ENCODE measurements at regions not wholly inside any gene's neighbourhood (a gene's known extent, or its start where the extent isn't known, plus 50 kb on each side); places are given as distances from the start of the nearest gene placed in this dataset.

GRCh38 chr4:124804041-124804440 lies 91.5 kb upstream of the ANKRD50 start:
- ATAC-seq (no peak), DNase-seq (ENCODE audit: missing footprints) (no peak)
- intact Hi-C loops (cut with DNase I) = no loop called here

GRCh38 chr4:124803641-124804040 lies 91.1 kb upstream of the ANKRD50 start:
- intact Hi-C loops (cut with DNase I) = no loop called here
- no peak for DNase-seq (ENCODE audit: missing footprints)
- no peak for ATAC-seq

DNA sequence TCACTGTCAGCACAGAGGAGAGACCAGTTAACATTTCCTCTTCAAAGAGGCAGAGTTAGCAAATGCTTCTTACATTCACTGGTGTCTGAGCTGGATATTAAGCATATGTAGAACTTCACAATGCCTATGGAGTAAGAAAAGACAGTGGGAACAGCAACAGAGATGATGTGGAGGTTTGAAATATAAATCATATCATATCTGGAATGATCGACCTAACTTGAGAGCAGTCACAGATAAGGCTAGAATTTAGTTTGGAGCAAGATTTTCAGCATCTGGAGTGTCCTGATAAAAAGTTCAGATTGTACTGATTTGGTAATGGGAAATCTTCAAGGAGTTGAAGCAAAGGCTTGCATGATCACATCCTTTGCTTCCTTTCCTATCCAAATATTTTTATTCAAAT lies 90.5 kb upstream of the ANKRD50 start:
- DNase-seq (ENCODE audit: missing footprints) (no peak), ATAC-seq (no peak)
- intact Hi-C loops (cut with DNase I) = no loop called here

DNA sequence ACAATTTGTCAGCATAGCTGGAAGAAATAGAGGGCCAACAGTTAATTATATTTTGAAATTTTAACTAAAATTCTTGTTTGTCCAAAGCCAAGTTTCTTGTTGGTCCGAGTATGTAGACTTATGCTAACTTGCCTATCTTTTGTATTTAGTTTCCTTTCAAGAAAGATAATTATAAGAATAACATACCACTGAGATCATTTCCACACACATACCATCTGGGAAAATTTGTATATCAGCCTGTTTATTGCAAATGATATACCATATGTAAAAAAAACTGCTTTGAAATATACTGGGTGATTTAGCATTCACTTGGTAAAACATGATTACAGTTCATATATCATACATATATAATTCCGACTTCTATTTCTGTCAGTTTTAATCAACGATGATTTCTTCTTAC lies 84.7 kb upstream of the ANKRD50 start:
- intact Hi-C loops (cut with DNase I) = no loop called here
- ATAC-seq = no peak

DNA sequence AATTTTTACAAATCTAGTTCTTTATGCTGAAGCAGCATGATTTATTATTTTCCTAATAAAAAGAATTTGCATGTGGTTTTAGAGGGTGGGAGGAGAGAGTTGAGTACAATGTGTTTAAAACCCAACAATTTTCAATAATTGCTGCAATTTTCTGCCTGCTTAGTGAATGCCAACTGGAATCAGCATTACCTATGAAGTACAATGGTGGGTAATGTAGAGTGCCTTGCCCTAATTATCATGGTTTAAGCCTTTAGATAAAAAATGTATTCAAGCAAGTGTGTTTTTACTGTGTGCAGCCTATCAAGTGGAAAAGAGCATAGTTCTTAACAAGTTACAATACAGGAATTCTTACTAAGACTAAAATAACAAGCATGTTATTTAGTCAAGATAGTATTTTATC lies 77.9 kb upstream of the ANKRD50 start:
- DNase-seq (ENCODE audit: missing footprints) = no peak
- intact Hi-C loops (cut with DNase I) = no loop called here
- no peak for ATAC-seq

More for the DNA sequence above, 84.7 kb upstream of the ANKRD50 start:
- DNase-seq (ENCODE audit: missing footprints) = no peak

DNA sequence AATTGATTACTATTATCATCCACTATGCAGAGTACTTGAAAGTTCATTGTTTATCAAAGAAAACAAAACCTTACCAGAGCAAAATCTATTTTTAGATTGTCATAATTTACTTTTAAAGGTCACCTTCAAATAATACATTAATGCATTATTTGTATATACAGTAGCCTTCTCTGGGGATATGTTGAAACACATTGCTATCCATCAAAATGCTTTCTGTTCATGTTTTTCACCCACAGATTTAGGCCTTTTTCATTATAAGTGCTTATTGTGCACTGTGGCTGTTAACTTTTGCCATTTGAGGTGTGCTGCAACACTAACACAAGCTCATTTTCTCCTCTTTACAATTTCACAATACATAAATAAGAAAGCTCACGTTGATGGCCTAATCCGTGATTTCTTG lies 74.1 kb upstream of the ANKRD50 start:
- no peak for DNase-seq (ENCODE audit: missing footprints)

GRCh38 chr4:124785645-124786044 lies 73.1 kb upstream of the ANKRD50 start:
- DNase-seq (ENCODE audit: missing footprints) (no peak), ATAC-seq (no peak)
- intact Hi-C loops (cut with DNase I) = no loop called here

More for the DNA sequence above, 74.1 kb upstream of the ANKRD50 start:
- intact Hi-C loops (cut with DNase I) = no loop called here
- no peak for ATAC-seq

DNA sequence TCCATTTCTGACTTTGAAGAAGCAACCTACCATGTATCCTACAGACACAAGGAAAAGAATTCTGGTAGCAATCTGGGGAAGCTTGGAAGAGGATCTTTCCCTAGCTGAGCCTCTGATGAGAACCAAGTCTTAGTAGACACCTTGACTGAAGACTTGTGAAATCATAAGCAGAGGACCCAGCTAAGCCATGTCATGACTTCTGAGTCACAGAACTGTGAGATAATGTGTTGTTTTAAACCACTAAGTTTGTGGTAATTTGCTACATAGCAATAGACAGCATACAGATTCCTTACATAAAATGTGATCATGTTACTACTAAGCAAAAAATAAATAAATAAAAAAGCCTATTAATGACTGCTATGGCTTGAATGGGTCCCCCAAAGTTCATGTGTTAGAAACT lies 71.3 kb upstream of the ANKRD50 start:
- intact Hi-C loops (cut with DNase I) = no loop called here
- no peak for ATAC-seq
- DNase-seq (ENCODE audit: missing footprints) = no peak

DNA sequence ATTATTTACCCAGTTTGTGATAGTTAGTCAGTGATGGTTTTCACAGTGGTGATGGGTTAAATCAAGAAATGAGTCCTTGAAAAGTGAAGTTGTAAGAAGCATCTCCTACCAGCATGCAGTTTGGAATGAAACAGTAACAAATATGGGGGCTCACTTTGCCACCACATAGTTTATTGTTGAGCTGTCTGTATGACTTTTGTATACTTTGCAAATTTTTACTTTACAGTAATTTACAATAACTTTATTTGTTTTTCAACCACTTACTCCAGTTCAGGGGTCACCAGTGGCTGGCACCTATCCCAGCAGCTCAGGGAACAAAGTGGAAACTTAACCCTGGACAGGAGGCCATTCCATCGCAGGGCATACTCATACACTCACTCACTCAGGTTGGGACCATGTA lies 64.5 kb upstream of the ANKRD50 start:
- DNase-seq (ENCODE audit: missing footprints) = no peak
- ATAC-seq = no peak
- intact Hi-C loops (cut with DNase I) = no loop called here

- intact Hi-C loops (cut with DNase I) = no loop called here
- DNase-seq (ENCODE audit: missing footprints) (no peak), ATAC-seq (no peak)
These were observed 56.2 kb upstream of the ANKRD50 start for GRCh38 chr4:124768596-124769365.

DNA sequence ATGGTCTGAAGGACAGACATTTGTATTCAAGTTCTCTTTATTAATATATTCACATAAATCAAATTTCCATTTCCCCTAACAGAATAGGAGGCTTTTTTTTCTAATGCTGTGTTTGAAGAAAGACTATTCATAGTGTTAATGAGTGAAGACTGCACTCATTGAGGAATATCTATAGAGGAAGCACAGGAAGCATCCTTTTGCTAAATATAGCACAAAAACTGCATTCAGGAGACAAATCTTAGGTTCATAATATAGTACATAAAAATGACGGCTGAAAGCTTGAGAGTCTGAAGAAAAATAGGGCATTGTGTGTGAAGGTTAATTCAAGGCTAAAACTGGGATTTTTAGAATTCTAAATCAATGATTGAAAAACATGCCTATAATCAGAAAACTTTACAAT lies 50.4 kb upstream of the ANKRD50 start:
- ATAC-seq (no peak), DNase-seq (ENCODE audit: missing footprints) (no peak)
- intact Hi-C loops (cut with DNase I) = no loop called here
